Stomach (tissue), 4 donors: ENCODE measurements at regions not wholly inside any gene's neighbourhood (a gene's known extent, or its start where the extent isn't known, plus 50 kb on each side); places are given as distances from the start of the nearest gene placed in this dataset.

Experiments used
- POLR2A ChIP-seq, 4 donors: fragments of 450-650 bp; IDR thresholded peaks; one replicate each; pipeline ENCODE4 v1.6.1; 2016; ENCODE audit warnings: antibody characterized with exemption in 4 of 4, control low read depth in 2 of 4, mild to moderate bottlenecking in 1 of 4, moderate library complexity in 1 of 4
- POLR2AphosphoS5 ChIP-seq, 3 donors: sonication (generic); formaldehyde crosslinking; IDR thresholded peaks; one replicate each; pipeline ENCODE4 v1.6.1; 2016; ENCODE audit warnings: antibody characterized with exemption in 3 of 3
- TF ChIP-seq, protein P1 (sequence below), 7 experiments: fragments of 450-650 bp in 4 of 7; fragments of 200-600 bp in 3 of 7; sonication (generic) in 3 of 7; IDR thresholded peaks; one replicate each; pipeline ENCODE4 v1.5.1; 2016 to 2019; ENCODE audit warnings: antibody characterized with exemption in 7 of 7, control low read depth in 2 of 7, mild to moderate bottlenecking in 1 of 7

DNA sequence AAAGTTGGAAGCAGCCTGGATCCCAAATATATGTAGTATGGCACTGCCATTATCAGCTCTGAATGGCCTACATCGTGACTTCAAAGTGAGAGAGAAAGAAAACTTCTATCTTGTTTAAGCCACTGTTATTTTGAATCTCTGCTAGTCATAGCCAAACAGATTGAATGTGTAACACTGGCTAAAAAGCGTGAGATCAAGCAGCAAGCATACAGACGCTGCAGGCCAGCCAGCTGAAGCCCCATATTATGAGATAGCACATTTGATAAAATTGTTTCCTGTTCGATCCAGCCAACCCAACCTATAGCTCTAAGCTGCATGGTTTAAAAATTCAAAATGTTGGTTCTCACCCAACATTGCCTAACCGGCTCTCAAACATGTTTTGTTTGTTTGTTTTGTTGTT, 95.0 kb downstream of the DUSP6 start:
- TF ChIP-seq, protein P1, sequence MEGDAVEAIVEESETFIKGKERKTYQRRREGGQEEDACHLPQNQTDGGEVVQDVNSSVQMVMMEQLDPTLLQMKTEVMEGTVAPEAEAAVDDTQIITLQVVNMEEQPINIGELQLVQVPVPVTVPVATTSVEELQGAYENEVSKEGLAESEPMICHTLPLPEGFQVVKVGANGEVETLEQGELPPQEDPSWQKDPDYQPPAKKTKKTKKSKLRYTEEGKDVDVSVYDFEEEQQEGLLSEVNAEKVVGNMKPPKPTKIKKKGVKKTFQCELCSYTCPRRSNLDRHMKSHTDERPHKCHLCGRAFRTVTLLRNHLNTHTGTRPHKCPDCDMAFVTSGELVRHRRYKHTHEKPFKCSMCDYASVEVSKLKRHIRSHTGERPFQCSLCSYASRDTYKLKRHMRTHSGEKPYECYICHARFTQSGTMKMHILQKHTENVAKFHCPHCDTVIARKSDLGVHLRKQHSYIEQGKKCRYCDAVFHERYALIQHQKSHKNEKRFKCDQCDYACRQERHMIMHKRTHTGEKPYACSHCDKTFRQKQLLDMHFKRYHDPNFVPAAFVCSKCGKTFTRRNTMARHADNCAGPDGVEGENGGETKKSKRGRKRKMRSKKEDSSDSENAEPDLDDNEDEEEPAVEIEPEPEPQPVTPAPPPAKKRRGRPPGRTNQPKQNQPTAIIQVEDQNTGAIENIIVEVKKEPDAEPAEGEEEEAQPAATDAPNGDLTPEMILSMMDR (IDR thresholded peaks at IDR 0.05) = no peak
- TF ChIP-seq POLR2A (IDR thresholded peaks at IDR 0.05) (no peak), POLR2AphosphoS5 (IDR thresholded peaks at IDR 0.05) (no peak)
